HG03280 (cell line): ENCODE measurements at regions not wholly inside any gene's neighbourhood (a gene's known extent, or its start where the extent isn't known, plus 50 kb on each side); places are given as distances from the start of the nearest gene placed in this dataset.

Source experiments
- ATAC-seq: cut with Tn5 transposase; IDR thresholded peaks from one replicate; pipeline ENCODE4 v1.9.1; 2021; ENCODE audit warnings: mild to moderate bottlenecking, moderate library complexity; ENCODE audit not compliant: unreplicated experiment

- no peak for ATAC-seq
These were observed 840.7 kb downstream of the PCDH18 start for GRCh38 chr4:136691607-136692006.

- ATAC-seq: no peak
These were observed 841.9 kb downstream of the PCDH18 start for GRCh38 chr4:136690360-136690759.

GRCh38 chr4:136687596-136687995 is 844.7 kb downstream of the PCDH18 start:
- ATAC-seq: no peak

- no peak for ATAC-seq
These were observed 845.2 kb downstream of the PCDH18 start for GRCh38 chr4:136687118-136687517.

GRCh38 chr4:136680761-136681160 is 851.5 kb downstream of the PCDH18 start:
- no peak for ATAC-seq

- ATAC-seq: no peak
These were observed 852.0 kb downstream of the PCDH18 start for GRCh38 chr4:136680271-136680670.

- ATAC-seq: no peak
These were observed 862.0 kb downstream of the PCDH18 start for GRCh38 chr4:136670265-136670664.

- ATAC-seq: no peak
These were observed 867.3 kb downstream of the PCDH18 start for GRCh38 chr4:136664988-136665387.

- ATAC-seq: no peak
These were observed 869.8 kb downstream of the PCDH18 start for GRCh38 chr4:136662539-136662938.

- no peak for ATAC-seq
These were observed 878.5 kb downstream of the PCDH18 start for GRCh38 chr4:136653640-136654406.

- no peak for ATAC-seq
These were observed 880.4 kb downstream of the PCDH18 start for GRCh38 chr4:136651932-136652331.

GRCh38 chr4:136651278-136651667 is 881.0 kb downstream of the PCDH18 start:
- ATAC-seq: no peak

- no peak for ATAC-seq
These were observed 881.6 kb downstream of the PCDH18 start for GRCh38 chr4:136650541-136651277.

GRCh38 chr4:136644279-136644678 is 888.0 kb downstream of the PCDH18 start:
- no peak for ATAC-seq

GRCh38 chr4:136643416-136643815 is 888.9 kb downstream of the PCDH18 start:
- no peak for ATAC-seq

GRCh38 chr4:136637071-136637777 is 895.1 kb downstream of the PCDH18 start:
- no peak for ATAC-seq

- ATAC-seq: no peak
These were observed 896.1 kb downstream of the PCDH18 start for GRCh38 chr4:136636155-136636554.

- no peak for ATAC-seq
These were observed 898.2 kb downstream of the PCDH18 start for GRCh38 chr4:136634121-136634520.

- ATAC-seq: no peak
These were observed 932.4 kb downstream of the PCDH18 start for GRCh38 chr4:136599890-136600289.

- ATAC-seq: no peak
These were observed 941.9 kb downstream of the PCDH18 start for GRCh38 chr4:136590440-136590839.

- ATAC-seq: no peak
These were observed 948.7 kb downstream of the PCDH18 start for GRCh38 chr4:136583567-136583966.

GRCh38 chr4:136581119-136581518 is 951.2 kb downstream of the PCDH18 start:
- no peak for ATAC-seq
